HG02884 (cell line): ENCODE measurements at regions not wholly inside any gene's neighbourhood (a gene's known extent, or its start where the extent isn't known, plus 50 kb on each side); places are given as distances from the start of the nearest gene placed in this dataset.

Experiments
- ATAC-seq: cut with Tn5 transposase; IDR thresholded peaks from one replicate; pipeline ENCODE4 v1.9.1; 2021; ENCODE audit warnings: mild to moderate bottlenecking, moderate library complexity; ENCODE audit not compliant: unreplicated experiment

DNA sequence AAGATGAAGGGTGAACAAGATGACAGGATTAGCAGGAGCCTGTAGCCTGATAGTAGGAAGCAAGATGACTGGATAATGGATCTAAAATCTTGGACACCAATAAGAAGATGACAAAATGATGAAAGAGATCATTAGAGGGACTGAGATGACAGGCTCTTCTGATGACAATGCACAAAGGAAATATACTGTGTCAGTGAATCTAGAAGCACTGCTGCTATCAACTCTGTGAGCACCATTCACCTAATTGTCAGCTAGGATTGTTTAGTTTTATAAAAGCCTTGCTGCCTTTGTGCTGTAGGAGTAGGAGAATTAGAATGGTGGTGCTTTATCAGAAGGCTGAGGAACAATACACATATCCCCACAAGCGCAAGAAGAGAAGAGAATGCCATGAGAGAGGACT lies 1127.8 kb downstream of the DTWD2 start:
- no peak for ATAC-seq

DNA sequence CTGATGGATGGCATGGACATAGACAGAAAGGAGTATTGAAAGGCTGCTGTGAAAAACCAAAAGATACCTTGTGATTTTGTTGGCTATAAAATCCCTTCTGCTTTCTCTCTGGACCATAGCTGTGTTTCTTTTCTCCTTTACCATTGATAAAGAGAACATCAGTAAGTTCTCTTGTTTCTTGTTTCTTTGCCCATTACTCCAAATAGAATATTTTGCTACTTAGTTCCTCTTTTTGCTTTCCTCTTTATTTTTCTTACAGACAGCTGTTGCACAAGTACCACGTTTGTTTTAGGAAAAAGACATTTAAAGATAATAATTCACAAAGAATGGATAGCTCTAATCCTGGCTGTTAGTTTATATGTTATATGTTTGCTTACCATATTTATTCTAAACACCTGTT lies 1129.2 kb downstream of the DTWD2 start:
- ATAC-seq, result no peak

DNA sequence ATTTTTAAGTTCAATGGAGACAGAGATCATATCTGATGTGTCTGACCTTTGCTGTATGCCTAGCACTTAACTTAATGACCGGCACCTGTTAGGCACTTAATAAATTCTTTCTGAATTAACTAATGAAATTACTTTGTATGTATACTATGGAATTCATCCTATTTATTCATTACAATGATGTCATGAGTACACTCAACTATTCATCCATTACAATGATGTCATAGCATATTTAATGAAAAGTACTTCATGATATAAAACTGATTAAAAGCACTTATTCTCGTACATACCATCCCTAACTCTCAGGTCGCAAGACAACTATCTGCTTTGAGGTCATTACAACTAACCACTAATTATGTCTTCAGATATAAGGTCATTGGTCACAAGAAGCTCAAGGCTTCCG lies 1131.6 kb downstream of the DTWD2 start:
- no peak for ATAC-seq

DNA sequence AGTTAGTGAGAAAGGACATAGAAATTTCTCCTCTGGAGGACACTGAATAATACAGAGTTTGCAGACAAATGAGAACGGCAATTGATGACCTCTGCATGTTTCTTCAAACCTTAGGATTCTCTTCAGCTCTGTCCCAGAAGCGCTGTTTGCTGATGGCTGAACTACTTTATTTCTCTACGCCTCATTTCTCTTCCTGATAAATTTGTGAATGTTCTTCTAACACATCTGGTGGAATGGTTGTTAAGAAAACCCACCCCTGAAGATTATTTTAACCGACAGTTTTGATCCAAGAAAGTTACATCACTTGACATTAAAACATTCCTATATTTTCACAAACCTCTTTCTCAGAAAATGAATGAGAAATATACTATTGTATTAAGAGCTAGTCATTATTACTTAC lies 1150.6 kb downstream of the DTWD2 start:
- ATAC-seq, result no peak

DNA sequence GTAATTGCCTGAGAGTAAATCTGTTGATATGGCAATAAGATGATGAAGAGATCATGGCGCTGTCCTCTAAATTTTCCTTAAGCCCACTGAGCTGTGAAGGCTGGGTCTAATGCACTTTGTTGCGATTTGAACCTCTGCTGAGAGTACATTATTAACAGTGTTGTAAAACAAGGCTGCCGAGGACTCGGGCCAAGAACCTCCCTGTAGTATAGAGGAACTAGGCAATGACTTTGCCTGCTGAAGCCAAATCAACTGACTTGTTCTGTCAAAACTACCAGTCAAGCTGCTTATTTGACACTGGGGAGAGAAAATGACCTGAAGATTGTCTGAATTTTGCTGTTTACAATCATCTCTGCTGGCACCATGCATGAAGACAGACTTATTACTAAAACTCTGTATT lies 1154.7 kb downstream of the DTWD2 start:
- no peak for ATAC-seq

DNA sequence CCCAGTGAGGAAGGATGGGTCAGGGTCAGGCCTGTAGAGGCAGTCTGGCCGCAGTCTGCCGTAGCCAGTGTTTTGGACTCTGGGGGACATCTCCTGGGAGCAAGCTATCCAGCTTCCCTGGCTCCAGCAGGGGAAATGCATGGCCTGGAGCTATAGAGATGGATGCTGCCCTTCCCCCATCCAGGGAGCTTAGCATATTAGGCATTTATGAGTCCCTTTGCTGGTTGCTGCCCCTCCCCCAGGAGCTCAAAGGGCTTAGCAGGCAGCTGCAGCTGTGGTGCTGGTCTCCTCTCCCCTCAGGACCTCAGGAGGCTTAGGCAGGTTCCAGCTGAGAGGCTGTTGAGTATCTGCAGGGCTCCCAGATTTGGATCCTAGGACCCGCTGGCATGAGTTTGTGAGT lies 1158.7 kb downstream of the DTWD2 start:
- ATAC-seq, result no peak

DNA sequence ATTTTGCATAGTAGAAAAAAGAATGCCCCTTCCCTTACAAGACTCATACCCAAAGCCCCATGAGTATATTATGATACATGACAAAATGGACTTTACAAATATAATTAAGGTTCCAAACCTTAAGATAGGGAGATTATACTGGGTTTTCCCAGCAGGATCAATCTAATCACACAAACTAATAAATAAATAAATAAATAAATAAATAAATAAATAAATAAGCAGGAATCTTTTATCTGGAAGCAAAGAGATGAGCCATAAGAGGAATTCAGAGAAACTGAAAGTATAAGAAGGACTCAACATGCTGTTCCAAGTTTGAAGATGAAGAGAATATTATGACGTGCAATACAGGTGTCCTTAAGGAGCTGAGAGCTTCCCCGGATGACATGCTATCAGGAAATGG lies 1174.5 kb downstream of the DTWD2 start:
- no peak for ATAC-seq

DNA sequence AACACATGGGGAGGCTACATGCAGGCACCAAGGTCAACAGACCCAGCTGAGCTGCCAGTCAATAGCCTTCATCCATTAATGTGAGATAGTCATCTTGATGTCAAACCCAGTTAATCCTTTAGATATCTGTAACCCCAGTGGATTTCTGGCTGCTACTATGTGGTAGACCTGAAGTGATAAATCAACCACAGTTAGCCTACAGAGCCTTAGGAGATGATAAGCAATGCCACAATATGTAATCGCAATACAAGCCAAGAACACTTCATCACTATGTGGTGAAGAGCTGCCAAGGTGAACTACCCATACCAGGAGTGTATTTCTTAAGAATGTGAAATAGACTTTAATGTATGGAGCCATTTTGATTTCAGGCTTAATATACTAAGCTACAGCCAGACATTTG lies 1175.5 kb downstream of the DTWD2 start:
- no peak for ATAC-seq

DNA sequence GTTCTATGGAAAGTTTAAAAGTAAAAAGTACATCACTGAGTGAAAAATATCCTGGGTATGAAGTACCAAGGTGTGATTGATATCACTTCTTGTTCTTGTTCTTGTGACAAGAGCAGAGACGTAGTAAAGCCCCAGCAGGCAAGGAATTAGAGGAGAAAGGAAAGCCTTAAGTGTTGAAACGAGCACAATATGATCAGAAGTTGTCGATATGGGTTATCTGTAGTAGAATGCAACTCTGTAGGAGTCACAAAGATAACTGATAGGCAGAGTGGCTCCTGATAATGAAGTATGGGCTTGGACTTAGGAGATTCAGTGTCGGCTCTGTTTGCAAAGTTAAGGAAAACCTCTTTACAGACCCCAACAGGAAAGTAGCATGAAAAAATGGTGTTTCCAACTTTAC lies 1179.1 kb downstream of the DTWD2 start:
- ATAC-seq, result no peak

DNA sequence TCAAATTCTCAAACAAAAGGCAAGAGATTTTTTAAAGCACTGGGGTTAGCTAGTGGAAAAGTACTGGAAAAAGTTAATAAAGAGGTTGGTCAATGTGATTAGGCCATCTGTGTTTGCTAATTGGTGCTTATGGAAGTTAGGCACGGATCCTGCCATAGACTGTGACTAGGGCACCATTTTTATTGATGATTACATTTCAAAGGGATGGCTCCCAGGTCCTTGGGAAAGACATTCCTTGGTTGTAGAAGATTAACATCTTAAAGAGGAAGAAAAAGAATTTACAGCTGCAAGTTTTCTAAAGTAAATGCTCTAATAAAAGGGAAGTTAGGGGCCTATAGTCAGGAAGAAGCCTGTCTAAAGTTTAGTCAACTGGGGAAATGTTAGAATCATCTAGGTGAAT lies 1183.3 kb downstream of the DTWD2 start:
- ATAC-seq, result no peak

DNA sequence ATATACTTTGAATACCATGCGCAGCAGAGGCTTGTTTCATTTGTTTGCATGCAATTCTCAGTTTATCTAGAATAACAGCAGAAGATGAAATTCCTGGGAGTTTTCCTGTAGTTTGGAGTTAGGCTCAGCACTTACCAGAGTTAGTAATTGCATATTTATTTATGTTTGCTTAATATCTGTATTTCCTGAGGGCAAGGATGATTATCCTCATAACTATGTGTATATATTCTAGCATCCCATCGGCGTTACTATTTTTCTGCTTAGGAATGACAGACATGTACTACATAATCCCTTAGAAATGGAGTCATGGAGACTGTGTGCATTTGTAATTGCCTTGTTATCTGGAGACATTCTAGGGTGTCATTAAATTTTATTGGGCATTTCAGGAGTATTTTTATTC lies 1184.8 kb downstream of the DTWD2 start:
- no peak for ATAC-seq

DNA sequence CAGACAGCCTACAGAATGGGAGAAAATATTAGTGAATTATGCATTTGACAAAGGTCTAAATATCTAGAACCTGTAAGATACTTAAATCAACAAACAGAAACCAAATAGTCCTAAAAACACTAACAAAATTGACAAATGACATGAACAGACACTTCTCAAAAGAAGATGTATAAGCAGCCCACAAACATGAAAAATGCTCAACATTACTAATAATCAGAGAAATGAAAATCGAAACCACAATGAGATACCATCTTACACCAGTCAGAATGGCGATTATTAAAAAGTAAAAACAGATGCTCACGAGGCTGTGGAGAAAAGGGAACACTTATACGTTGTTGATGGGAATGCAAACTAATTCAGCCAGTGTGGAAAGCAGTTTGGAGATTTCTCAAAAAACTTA lies 1186.8 kb downstream of the DTWD2 start:
- ATAC-seq, result no peak

DNA sequence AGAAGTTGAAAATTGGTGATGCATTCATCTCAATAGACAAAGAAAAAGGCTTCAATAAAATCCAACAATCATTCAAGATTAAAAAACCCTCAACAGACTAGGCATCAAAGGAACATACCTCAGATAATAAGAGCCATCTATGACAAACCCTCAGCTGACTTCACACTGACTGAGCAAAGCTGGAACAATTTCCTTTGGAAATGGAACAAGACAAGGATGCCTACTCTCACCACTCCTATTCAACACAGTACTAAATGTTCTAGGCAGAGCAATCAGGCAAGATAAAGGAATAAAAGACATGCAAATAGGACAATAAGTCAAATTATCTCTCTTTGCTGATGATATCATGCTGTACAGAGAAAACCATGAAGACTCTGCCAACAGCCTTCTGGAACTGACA lies 1188.1 kb downstream of the DTWD2 start:
- ATAC-seq, result no peak

DNA sequence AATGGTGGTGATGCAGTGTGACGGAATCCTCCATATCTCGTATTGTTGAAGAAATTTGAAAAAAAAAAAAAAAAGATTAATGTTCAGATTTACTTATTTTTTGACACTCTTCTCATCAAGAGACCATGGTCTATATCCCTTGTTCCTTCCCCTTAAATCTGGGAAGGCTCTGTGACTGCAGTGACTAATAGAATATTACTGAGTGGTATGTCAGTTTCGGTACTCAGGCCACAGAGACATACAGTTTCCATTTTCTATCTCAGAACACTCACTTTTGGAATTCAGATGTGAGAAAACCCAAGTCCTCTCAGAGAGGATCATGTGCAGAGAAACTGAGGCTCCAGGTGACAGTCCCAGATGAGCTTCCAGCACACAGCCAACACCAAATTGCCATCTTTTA lies 1193.5 kb downstream of the DTWD2 start:
- no peak for ATAC-seq

DNA sequence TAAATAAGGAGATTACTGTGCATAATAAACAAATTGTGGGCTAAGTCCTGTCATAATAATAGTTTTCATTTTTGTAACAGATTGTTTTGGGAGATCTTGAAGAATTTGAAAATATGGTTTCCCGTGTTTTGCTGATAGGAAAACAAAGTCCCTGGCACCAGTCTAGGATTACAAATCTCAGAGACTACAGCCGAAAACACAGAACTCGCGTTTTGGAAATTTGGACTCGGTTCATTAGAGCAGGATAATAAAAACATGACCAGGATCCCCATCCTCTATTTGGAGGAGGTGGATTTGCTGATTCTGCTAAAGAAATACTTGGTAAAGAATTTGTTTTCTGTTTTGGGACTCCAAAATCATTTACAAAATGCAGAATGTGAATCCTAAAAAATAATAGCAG lies 1194.4 kb downstream of the DTWD2 start:
- ATAC-seq, result no peak

DNA sequence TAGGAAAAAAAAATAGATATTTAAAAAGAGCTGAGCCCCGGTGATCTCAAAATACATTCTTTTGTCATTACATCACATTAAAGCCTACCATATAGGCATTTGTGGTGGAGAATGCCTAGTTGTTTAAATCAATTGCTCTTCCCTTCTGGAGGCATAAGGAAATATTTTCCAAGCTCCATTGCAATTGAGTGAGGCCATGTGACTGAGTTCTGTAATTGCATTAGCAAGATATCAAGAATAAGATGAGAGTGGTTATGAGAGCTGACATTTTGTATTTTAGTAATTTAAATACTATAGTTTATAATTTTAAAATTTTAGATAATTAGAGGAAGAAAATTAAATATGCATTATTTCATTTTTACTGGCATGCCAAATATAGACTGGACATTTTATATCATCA lies 1195.9 kb downstream of the DTWD2 start:
- no peak for ATAC-seq

DNA sequence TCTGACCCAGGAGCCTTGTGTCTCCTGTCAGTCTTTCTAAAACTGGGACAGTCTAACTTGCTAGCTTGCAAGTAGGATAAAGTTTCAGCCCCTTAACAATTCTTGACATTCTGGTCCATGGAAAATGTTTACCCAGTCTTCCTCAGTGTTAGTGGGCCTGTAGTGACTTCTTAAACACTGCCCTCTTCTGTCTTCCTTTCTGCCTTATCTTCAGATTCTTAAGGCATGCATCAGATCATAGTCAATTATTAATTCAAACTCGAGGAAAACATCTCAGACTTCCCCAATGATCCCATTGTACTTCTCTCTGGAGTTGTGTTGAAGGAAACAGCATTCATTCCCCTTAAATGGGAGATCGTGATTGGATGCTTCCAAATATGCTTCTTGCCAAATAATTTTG lies 1199.8 kb downstream of the DTWD2 start:
- ATAC-seq, result no peak

DNA sequence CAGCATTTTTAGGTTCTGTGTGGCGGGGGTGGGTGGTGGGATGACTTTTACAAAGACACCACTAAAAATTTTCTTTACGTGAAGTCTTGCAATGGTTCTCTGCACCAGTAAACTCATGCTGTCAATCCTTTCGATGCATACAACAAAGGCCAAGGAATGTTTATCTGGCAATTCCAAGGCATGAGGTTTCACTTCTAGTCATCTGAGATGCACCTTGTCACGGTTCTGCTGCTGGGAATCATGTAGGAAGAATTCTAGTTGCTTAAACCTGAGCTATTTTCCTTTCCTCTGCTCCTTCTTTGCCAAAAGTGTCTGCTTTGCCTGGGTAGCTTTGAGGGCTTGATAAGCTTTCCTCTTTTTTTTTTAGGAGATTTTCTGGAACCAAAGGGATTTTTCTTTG lies 1204.5 kb upstream of the SEMA6A start:
- ATAC-seq, result no peak

DNA sequence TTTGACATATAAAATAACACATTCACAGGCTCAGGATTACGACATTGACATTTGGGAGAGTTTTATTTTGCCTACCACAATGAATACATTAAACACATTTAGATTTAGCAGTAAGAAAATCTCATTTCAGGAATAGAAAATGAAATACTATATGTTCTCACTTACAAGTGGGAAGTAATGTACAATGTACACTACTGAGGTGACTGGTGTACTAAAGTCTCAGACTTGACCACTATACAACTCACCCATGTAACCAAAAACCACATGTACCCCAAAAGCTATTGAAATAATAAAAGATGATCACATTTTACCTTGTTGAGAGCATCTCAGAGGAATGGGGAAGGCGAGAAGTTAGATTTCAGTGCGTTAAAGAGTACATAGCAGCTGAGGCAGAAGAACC lies 1202.4 kb upstream of the SEMA6A start:
- no peak for ATAC-seq

DNA sequence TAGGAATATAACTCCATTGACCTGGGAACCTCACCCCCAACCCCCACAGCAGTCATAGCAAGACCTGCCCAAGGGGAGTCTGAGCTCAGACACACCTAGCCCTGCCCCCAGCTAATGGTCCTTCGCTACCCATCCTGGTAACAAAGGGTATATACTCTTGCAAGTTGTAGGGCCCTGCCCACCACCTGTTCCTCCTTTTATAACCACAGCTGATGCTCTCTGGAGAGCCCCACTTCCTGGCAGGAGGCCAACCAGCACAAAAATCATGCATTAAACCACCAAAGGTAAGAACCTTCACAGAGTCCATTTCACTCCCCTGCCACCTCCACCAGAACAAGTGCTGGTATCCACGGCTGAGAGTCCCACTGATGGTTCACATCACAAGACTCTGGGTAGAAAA lies 1195.3 kb upstream of the SEMA6A start:
- ATAC-seq, result no peak

DNA sequence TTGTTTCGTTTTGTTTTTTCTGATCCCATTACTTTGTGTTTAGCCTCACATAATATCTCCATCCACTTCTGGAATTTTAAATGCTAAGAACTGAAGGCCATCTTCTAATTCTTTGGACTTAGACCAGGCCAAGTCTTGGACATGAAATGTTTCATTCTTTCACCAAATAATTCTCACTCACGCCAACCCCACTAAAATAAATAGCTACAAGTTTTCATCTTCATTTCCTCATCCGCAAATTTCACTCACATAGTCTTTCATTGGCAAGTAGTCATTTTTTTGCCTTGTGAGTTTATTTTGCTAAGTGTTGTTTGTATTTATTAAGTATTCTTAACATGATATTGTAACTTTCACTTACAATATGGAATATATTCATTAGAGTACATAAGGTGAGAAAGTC lies 1188.6 kb upstream of the SEMA6A start:
- ATAC-seq, result no peak

DNA sequence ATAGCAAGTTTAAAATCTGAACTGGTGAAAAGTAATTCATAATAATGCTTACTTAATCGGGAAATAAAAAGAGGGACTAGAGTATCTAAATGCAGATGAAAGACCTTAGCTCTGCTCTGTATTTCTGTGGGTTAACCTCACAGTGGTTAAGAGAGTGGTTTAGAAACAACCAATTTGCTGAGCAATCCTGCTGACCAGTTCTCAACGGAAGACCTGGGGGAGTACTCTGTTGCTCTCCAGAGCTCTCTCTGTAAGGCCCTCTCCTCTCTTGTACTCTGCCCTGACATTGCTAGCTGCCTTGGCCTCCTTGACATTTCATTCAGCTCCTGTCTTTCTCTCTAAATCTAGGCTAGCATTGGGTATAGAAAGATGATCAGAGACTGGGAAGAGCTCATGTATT lies 1186.6 kb upstream of the SEMA6A start:
- ATAC-seq, result no peak

DNA sequence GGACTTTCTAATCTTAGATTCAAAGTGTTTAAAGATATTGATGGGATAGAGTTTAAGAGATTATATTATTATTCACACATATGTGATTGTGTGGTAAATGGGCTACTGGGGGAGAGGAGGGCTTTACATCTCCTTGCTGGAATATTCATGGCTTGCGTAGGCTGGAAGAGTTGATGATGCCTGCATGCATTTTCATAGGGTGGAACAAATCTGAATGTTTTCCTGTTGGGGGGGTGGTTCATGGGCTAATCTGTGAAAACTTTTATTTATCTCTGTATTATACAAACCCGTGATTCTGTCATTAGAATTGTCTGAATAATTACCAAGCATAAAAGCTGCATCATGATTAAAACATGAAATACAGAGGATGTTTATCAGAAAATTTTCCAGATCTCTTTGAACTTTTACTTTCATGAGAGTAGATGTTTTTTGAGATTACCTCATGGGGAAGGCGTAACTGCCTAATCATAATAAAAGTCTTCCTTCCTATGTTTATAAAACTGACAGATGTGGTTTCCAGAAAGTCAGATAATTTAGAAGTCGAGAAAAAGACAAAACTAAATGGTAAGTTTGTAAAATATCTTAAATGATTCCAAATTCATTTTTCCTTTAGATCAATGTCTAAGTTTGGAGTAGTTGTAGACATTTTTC lies 1185.4 kb upstream of the SEMA6A start:
- no peak for ATAC-seq

DNA sequence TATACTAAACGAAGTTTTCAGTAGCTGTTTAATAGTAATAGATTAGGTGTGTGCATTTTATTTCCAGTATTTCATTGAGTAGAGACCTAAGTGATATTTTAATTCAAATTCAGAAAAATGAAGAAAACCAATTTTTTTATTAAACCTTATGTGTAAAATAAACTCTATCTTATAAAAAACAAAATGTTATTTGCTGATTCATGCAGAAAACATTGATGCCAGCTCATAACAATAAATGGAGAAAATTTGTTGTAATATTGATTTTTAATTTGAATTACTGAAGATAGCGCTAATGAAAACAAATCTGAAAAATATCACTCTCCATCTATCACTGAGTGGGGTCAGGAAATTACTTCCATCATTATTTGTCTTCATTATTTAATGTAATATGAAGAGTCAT lies 1177.8 kb upstream of the SEMA6A start:
- no peak for ATAC-seq
